Activated naive CD8-positive, alpha-beta T cell (primary cell): ENCODE measurements at regions not wholly inside any gene's neighbourhood (a gene's known extent, or its start where the extent isn't known, plus 50 kb on each side); places are given as distances from the start of the nearest gene placed in this dataset.

Source experiments
- H3K27ac Mint-ChIP-seq: one replicate; pipeline ENCODE4 v1.8.0; 2021; ENCODE audit warnings: mixed read lengths
- H3K27me3 Mint-ChIP-seq: one replicate; pipeline ENCODE4 v1.8.0; 2021; ENCODE audit warnings: mixed read lengths
- H3K36me3 Mint-ChIP-seq: one replicate; pipeline ENCODE4 v1.8.0; 2021; ENCODE audit warnings: mixed read lengths
- H3K4me1 Mint-ChIP-seq: one replicate; pipeline ENCODE4 v1.8.0; 2021; ENCODE audit warnings: low read depth, mixed read lengths
- H3K4me3 Mint-ChIP-seq: one replicate; pipeline ENCODE4 v1.8.0; 2021; ENCODE audit warnings: mild to moderate bottlenecking, mixed read lengths
- H3K9me3 Mint-ChIP-seq: one replicate; pipeline ENCODE4 v1.8.0; 2021; ENCODE audit warnings: low read depth, mixed read lengths

DNA sequence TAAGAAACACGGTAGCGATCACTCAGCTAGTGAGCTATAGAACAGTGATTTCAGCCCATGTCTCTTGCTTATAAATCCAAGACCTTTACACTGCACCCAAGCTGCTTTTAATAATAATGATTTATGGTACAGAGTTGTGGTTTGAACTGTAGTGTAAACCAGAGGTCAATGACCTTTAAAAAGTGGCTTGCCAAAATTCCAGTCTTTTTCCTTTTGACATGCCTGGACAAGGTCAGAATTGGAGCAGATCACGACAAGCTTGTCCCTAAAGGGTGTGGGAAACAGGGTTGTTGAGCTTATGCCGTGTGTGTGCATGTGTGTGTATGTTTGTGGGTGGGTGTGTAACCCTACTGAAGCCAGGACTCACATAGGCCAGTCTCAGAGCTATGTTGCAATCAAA, 225.3 kb upstream of the CLINT1 start:
- no peaks in the 10 kb centered on the region for H3K36me3 Mint-ChIP-seq
- H3K27me3 Mint-ChIP-seq = peaks cover 12% of the 10 kb centered on the region
- H3K4me3 Mint-ChIP-seq = no peak overlapping the region
- no peak overlapping the region for H3K27ac Mint-ChIP-seq
- H3K4me1 Mint-ChIP-seq = no peaks in the 10 kb centered on the region
- no peaks in the 10 kb centered on the region for H3K9me3 Mint-ChIP-seq

GRCh38 chr5:158082696-158083287, 223.8 kb upstream of the CLINT1 start:
- H3K36me3 Mint-ChIP-seq = no peaks in the 10 kb centered on the region
- H3K27ac Mint-ChIP-seq = no peak overlapping the region
- H3K4me1 Mint-ChIP-seq = no peaks in the 10 kb centered on the region
- no peak overlapping the region for H3K4me3 Mint-ChIP-seq
- peaks cover 8% of the 10 kb centered on the region for H3K27me3 Mint-ChIP-seq
- H3K9me3 Mint-ChIP-seq = no peaks in the 10 kb centered on the region

GRCh38 chr5:158080112-158080511, 221.2 kb upstream of the CLINT1 start:
- Mint-ChIP-seq H3K27me3 (peaks cover 4% of the 10 kb centered on the region), H3K4me3 (no peak overlapping the region), H3K36me3 (no peaks in the 10 kb centered on the region), H3K4me1 (peaks cover 4% of the 10 kb centered on the region), H3K27ac (no peak overlapping the region), H3K9me3 (no peaks in the 10 kb centered on the region)

GRCh38 chr5:158079097-158079496, 220.2 kb upstream of the CLINT1 start:
- Mint-ChIP-seq H3K4me3 (no peak overlapping the region), H3K36me3 (no peaks in the 10 kb centered on the region), H3K4me1 (peaks cover 4% of the 10 kb centered on the region), H3K27ac (no peak overlapping the region), H3K27me3 (peaks cover 1% of the 10 kb centered on the region), H3K9me3 (no peaks in the 10 kb centered on the region)

GRCh38 chr5:158074992-158075769, 216.2 kb upstream of the CLINT1 start:
- Mint-ChIP-seq H3K9me3 (no peaks in the 10 kb centered on the region), H3K4me1 (peaks cover 4% of the 10 kb centered on the region), H3K27ac (no peak overlapping the region)

DNA sequence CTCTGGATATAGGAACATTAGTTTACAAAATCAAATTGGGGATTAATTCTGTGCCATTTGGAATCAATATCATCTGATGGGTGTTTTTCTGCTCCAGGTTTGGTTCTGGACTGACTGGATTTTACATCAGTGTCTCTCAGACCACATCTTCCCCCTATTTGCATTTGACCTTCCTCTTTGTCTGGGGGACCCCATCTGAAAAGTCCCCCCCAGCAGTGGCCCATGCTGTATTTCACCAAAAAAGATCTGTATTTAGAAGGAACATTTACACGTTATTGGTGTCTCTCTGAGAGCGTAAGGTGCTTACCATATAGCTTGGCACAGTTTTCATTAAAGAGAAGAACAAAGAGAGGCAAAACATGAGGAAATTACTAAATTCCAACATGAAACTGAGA, 215.6 kb upstream of the CLINT1 start:
- H3K4me3 Mint-ChIP-seq = no peak overlapping the region
- no peaks in the 10 kb centered on the region for H3K9me3 Mint-ChIP-seq
- H3K27me3 Mint-ChIP-seq = peaks cover 1% of the 10 kb centered on the region
- H3K27ac Mint-ChIP-seq = no peak overlapping the region
- peaks cover 4% of the 10 kb centered on the region for H3K4me1 Mint-ChIP-seq
- H3K36me3 Mint-ChIP-seq = no peaks in the 10 kb centered on the region

More at GRCh38 chr5:158074992-158075769, 216.2 kb upstream of the CLINT1 start:
- no peaks in the 10 kb centered on the region for H3K36me3 Mint-ChIP-seq
- H3K4me3 Mint-ChIP-seq = peak overlapping the region; percentile 46
- H3K27me3 Mint-ChIP-seq = peaks cover 1% of the 10 kb centered on the region

- Mint-ChIP-seq H3K27ac (no peak overlapping the region), H3K4me1 (peaks cover 4% of the 10 kb centered on the region), H3K9me3 (no peaks in the 10 kb centered on the region)
Observed at GRCh38 chr5:158070859-158071258, 211.9 kb upstream of the CLINT1 start.

DNA sequence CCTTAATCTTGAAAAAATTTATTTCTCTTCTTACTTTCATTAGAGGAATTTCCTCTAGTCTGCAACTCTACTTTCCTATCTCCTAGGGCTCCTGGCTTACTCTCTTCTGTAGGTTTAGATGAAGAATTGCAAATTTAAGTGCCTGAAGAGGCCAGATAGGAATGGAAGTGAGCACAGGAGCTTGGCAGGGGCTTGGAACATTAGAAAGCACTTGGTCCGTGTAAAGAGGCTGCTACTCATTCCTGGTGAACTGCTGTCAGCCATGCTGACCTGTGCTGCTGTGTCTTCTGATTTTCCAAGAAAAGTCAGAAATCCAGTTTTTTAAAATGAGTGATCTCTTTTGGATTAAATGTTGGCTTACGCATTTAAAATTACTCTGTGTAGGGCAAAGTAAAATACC, 210.9 kb upstream of the CLINT1 start:
- Mint-ChIP-seq H3K4me1 (peaks cover 4% of the 10 kb centered on the region), H3K27ac (no peak overlapping the region), H3K27me3 (no peaks in the 10 kb centered on the region), H3K9me3 (no peaks in the 10 kb centered on the region), H3K36me3 (no peaks in the 10 kb centered on the region), H3K4me3 (no peak overlapping the region)

More at GRCh38 chr5:158070859-158071258, 211.9 kb upstream of the CLINT1 start:
- Mint-ChIP-seq H3K4me3 (no peak overlapping the region), H3K27me3 (no peaks in the 10 kb centered on the region), H3K36me3 (no peaks in the 10 kb centered on the region)

- Mint-ChIP-seq H3K27ac (no peak overlapping the region), H3K36me3 (no peaks in the 10 kb centered on the region)
Observed at GRCh38 chr5:158068964-158069363, 210.0 kb upstream of the CLINT1 start.

DNA sequence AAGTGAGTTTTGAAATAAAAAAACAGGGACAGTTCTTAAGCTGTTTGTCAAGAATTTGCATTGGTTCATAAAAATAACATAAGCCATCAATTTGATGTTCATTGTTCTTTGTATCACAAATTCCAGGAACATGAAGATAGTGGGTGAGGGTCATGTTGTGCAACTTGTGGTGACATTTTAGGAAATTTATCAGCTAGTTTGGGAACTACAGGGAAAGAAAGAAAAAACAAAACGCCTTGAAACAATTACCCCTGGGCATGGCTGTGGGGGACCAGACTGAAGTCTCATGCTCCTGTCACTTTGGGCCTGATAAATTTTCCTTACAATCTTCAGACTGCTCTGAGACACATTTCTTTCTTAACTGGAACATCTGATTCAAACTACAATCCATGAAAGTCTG, 207.1 kb upstream of the CLINT1 start:
- H3K4me1 Mint-ChIP-seq = peaks cover 4% of the 10 kb centered on the region
- no peak overlapping the region for H3K4me3 Mint-ChIP-seq
- no peaks in the 10 kb centered on the region for H3K36me3 Mint-ChIP-seq
- H3K9me3 Mint-ChIP-seq = no peaks in the 10 kb centered on the region
- H3K27ac Mint-ChIP-seq = no peak overlapping the region
- H3K27me3 Mint-ChIP-seq = no peaks in the 10 kb centered on the region

More at GRCh38 chr5:158068964-158069363, 210.0 kb upstream of the CLINT1 start:
- peaks cover 4% of the 10 kb centered on the region for H3K4me1 Mint-ChIP-seq
- no peaks in the 10 kb centered on the region for H3K9me3 Mint-ChIP-seq
- H3K27me3 Mint-ChIP-seq = no peaks in the 10 kb centered on the region
- no peak overlapping the region for H3K4me3 Mint-ChIP-seq

- no peak overlapping the region for H3K4me3 Mint-ChIP-seq
- peaks cover 4% of the 10 kb centered on the region for H3K4me1 Mint-ChIP-seq
- H3K27me3 Mint-ChIP-seq = peaks cover 2% of the 10 kb centered on the region
- no peaks in the 10 kb centered on the region for H3K36me3 Mint-ChIP-seq
- H3K9me3 Mint-ChIP-seq = no peaks in the 10 kb centered on the region
- no peak overlapping the region for H3K27ac Mint-ChIP-seq
Observed at GRCh38 chr5:158064334-158065123, 205.6 kb upstream of the CLINT1 start.

DNA sequence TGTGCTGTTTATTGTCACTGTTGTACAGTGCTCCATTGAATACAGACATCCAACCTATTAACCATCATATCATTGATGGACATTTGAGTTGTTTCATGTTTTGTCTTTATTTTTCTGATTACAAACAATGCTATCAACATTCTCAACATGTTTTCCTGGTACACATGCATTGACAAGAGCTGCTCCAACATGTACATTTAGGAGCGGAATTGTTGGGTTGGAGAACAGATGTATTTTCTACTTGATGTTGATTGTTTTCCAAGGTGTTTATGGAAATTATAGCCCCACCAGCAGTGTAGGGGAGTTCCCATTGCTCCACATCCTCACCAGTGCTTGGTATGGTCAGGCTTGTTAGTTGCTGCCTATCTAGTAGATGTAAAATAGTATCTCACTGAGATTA, 204.1 kb upstream of the CLINT1 start:
- Mint-ChIP-seq H3K36me3 (no peaks in the 10 kb centered on the region), H3K9me3 (no peaks in the 10 kb centered on the region), H3K27ac (no peak overlapping the region), H3K4me1 (peaks cover 4% of the 10 kb centered on the region), H3K4me3 (no peak overlapping the region), H3K27me3 (peaks cover 2% of the 10 kb centered on the region)

DNA sequence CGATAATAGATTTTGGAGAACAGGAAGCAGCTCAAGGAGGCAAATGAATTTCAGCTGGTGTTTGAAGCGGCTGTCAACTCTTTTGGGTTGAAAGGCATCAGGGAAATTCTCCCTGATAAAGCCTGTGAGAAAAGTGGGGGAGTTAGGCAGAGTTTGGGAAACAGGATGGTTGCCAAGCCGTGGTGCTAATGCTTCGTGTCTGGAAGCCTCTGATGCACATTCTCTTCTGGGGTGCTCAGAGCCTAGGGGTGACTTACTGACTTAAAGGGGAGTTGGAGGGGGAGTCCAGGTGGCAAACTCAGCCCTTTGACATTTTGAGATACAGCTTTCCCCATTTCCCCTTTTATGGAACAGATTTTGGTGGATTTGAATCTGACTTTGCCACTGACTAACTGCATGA, 202.5 kb upstream of the CLINT1 start:
- Mint-ChIP-seq H3K27me3 (peaks cover 2% of the 10 kb centered on the region), H3K9me3 (no peaks in the 10 kb centered on the region), H3K36me3 (no peaks in the 10 kb centered on the region), H3K4me1 (peaks cover 4% of the 10 kb centered on the region), H3K4me3 (no peak overlapping the region), H3K27ac (no peak overlapping the region)

- H3K36me3 Mint-ChIP-seq = no peaks in the 10 kb centered on the region
- H3K4me1 Mint-ChIP-seq = peaks cover 1% of the 10 kb centered on the region
- no peak overlapping the region for H3K27ac Mint-ChIP-seq
- no peaks in the 10 kb centered on the region for H3K9me3 Mint-ChIP-seq
- no peak overlapping the region for H3K4me3 Mint-ChIP-seq
- H3K27me3 Mint-ChIP-seq = peaks cover 4% of the 10 kb centered on the region
Observed at GRCh38 chr5:158060212-158060611, 201.3 kb upstream of the CLINT1 start.
